ENCODE measurements at regions not wholly inside any gene's neighbourhood (a gene's known extent, or its start where the extent isn't known, plus 50 kb on each side); places are given as distances from the start of the nearest gene placed in this dataset.

DNA sequence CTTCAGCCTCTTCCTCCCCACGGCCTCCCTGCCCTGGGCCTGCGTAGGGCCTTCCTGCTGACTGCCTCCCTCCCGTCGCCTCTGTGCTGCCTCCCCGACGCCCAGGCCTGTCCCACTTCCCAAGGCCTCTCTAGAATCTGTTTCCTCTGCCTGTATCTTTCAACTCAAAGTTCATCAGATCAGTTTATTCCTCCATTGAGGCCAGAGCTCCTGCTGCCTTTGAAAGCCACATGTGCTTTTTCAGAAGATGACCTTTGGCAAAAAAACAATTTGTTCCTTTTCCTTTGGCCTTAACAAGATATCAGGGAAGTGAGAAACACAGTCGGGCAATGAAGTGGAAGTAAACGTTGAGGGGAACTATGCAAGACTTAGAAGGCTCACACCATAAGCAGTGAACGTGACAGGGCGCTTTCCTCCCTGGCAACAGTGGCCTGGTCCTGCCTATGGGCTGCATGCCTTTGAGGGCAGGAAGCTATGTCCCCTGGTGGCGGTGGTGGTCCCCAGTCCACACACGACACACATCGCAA lies 85.9 kb downstream of the PSMG1 start:
- H3K4me3 ChIP-seq: no peak overlapping the region
- H3K36me3 ChIP-seq: no peaks in the 10 kb centered on the region
- TF ChIP-seq, protein P1, sequence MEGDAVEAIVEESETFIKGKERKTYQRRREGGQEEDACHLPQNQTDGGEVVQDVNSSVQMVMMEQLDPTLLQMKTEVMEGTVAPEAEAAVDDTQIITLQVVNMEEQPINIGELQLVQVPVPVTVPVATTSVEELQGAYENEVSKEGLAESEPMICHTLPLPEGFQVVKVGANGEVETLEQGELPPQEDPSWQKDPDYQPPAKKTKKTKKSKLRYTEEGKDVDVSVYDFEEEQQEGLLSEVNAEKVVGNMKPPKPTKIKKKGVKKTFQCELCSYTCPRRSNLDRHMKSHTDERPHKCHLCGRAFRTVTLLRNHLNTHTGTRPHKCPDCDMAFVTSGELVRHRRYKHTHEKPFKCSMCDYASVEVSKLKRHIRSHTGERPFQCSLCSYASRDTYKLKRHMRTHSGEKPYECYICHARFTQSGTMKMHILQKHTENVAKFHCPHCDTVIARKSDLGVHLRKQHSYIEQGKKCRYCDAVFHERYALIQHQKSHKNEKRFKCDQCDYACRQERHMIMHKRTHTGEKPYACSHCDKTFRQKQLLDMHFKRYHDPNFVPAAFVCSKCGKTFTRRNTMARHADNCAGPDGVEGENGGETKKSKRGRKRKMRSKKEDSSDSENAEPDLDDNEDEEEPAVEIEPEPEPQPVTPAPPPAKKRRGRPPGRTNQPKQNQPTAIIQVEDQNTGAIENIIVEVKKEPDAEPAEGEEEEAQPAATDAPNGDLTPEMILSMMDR (IDR thresholded peaks at IDR 0.05; ENCODE audit: low read depth, low read length): no peak
- H3K4me1 ChIP-seq (ENCODE audit: low read depth): peaks cover 43% of the 10 kb centered on the region
- peak in 1 of 2 donors; percentile 26 for DNase-seq (ENCODE audit: low read depth in 1 of 2, low spot score in 1 of 2)
- H3K9me3 ChIP-seq (ENCODE audit: low read depth): peaks cover 3% of the 10 kb centered on the region
- no peaks in the 10 kb centered on the region for H3K27me3 ChIP-seq
- peak overlapping the region; percentile 87 for H3K27ac ChIP-seq

DNA sequence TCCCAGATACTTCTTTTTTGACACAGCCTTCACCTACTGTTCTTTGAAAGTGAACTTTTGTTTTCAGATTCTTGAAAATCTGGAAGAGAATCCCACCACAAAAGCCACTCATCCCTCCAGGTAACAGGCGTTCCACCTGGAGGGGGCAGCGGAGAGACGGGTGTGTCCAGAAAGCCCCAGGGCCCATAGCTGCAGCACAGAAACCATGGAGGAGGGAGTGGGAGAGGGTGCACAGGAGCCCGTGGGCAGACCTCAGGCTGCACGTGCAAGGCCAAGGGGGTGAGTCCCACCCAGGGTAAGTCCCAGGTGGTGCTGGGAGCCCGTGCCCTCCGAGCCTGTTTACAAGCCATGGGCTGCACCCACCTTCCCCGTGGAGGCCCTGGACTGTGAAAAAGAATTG lies 86.5 kb downstream of the PSMG1 start:
- TF ChIP-seq, protein P1 (IDR thresholded peaks at IDR 0.05; ENCODE audit: low read depth, low read length): no peak
- Histone ChIP-seq H3K9me3 (ENCODE audit: low read depth) (peaks cover 3% of the 10 kb centered on the region), H3K4me1 (ENCODE audit: low read depth) (peaks cover 42% of the 10 kb centered on the region), H3K27me3 (no peaks in the 10 kb centered on the region), H3K27ac (peak overlapping the region; percentile 87), H3K36me3 (no peaks in the 10 kb centered on the region), H3K4me3 (no peak overlapping the region)
- DNase-seq (ENCODE audit: low read depth in 1 of 2, low spot score in 1 of 2): no peak

DNA sequence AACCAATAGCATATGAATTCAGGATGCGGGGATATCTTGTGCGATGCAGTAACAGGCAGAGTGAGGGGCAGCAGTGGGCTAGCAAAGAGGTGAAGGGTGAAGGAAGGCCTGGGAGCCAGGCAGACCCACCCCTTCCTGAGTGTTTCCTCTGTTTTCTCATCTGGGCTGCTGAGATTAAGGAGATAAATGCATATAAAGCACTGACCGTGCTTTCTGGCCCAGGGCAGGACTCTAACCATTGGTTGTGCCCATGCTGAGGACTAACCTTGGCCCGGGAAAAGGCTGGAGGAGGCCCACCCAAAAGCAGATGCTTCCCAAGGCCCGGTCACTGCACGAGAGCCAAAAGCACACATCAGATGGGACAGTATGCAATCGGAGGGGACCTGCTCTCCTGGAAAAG lies 87.6 kb downstream of the PSMG1 start:
- no peak for DNase-seq (ENCODE audit: low read depth in 1 of 2, low spot score in 1 of 2)
- Histone ChIP-seq H3K4me1 (ENCODE audit: low read depth) (peaks cover 34% of the 10 kb centered on the region), H3K27me3 (no peaks in the 10 kb centered on the region), H3K36me3 (no peaks in the 10 kb centered on the region), H3K27ac (no peak overlapping the region), H3K4me3 (no peak overlapping the region), H3K9me3 (ENCODE audit: low read depth) (peaks cover 3% of the 10 kb centered on the region)
- TF ChIP-seq, protein P1 (IDR thresholded peaks at IDR 0.05; ENCODE audit: low read depth, low read length): no peak

DNA sequence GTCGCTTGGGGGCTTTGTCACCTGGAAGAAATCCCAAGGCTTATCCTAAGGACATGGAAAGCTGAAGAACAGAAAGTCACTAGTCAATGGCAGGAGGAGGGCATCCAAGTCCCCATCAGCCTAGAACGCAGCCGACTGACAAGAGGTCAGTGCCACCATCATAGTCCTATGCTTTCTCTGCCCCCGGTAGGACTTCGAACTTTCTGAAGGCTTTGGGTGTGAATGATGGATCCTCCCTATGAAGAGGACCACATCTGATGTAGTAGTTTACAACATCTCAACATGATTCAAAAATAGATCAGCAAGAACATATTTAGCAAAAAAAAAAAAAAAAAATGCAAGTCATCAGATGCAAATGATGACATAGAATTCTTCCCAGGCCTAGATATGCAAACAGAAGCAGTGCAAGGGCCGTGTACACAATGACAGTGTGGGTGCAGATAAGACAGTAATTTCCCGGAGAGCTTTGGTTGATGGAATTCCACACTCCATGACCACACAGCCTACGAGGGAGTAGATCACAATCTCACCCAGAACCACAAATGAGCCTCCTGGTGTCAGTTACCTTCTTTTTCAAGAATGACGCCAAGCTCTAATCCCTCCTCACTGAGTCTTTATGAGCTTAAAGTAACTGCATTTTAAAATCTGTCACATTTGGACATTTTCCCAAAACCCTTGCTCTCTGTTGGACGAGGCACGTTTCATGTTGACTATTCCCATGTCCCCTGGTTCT lies 88.2 kb downstream of the PSMG1 start:
- Histone ChIP-seq H3K9me3 (ENCODE audit: low read depth) (peaks cover 1% of the 10 kb centered on the region), H3K4me3 (no peak overlapping the region), H3K27me3 (no peaks in the 10 kb centered on the region), H3K36me3 (no peaks in the 10 kb centered on the region), H3K27ac (no peak overlapping the region), H3K4me1 (ENCODE audit: low read depth) (peaks cover 34% of the 10 kb centered on the region)
- peak in 1 of 2 donors; percentile 97 for DNase-seq (ENCODE audit: low read depth in 1 of 2, low spot score in 1 of 2)
- TF ChIP-seq, protein P1 (IDR thresholded peaks at IDR 0.05; ENCODE audit: low read depth, low read length): no peak

DNA sequence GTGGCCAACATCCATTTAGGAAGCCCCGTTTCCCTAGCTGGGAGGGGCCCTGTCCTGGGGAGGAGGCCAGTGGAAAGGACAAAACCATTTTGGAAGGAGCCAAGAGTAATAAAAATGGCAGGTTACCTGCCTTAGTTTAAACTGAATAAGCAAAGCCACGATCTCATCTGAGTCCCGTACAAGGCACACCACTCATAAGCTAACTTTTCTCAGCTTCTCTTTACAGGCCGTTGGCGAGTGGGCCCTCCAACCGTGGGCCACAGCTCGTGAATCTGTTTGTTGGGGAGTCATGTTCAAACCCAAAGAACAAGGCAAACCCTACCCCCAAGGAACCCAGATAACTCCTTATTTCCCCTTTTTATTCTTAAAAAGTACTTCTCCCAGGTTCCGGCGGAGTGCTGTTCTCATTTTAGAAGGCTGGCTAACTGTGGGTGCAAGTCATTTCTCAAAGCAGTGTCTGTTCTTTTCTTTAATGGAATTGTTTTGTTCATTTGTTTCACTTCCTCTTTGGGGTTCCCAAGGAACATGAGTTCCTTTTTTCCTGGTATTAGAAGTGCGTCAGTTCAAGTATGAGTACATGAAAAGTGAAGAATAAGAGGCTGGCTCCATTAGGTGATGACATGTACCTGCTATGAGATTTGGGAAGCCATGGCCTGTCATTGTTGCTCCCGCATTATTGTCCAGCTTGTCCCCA lies 89.0 kb downstream of the PSMG1 start:
- Histone ChIP-seq H3K4me3 (no peak overlapping the region), H3K9me3 (ENCODE audit: low read depth) (no peaks in the 10 kb centered on the region), H3K36me3 (no peaks in the 10 kb centered on the region)

More for the DNA sequence above, 89.0 kb downstream of the PSMG1 start:
- Histone ChIP-seq H3K27me3 (no peaks in the 10 kb centered on the region), H3K27ac (no peak overlapping the region), H3K4me1 (ENCODE audit: low read depth) (peaks cover 32% of the 10 kb centered on the region)
- DNase-seq (ENCODE audit: low read depth in 1 of 2, low spot score in 1 of 2): no peak
- TF ChIP-seq, protein P1 (IDR thresholded peaks at IDR 0.05; ENCODE audit: low read depth, low read length): no peak

Measured in cardiac muscle cell (in vitro differentiated cells and primary cell).